C4-2B (cell line): ENCODE measurements at regions not wholly inside any gene's neighbourhood (a gene's known extent, or its start where the extent isn't known, plus 50 kb on each side); places are given as distances from the start of the nearest gene placed in this dataset.

ENCODE experiments used
- ZFX ChIP-seq: fragments of 450-650 bp; IDR thresholded peaks from 2 replicates; pipeline ENCODE4 v1.6.1; 2017
- TF ChIP-seq, protein P1 (sequence below): fragments of 450-650 bp; conservative IDR thresholded peaks from 2 replicates; pipeline ENCODE4 v1.5.1; 2017; ENCODE audit warnings: mild to moderate bottlenecking

DNA sequence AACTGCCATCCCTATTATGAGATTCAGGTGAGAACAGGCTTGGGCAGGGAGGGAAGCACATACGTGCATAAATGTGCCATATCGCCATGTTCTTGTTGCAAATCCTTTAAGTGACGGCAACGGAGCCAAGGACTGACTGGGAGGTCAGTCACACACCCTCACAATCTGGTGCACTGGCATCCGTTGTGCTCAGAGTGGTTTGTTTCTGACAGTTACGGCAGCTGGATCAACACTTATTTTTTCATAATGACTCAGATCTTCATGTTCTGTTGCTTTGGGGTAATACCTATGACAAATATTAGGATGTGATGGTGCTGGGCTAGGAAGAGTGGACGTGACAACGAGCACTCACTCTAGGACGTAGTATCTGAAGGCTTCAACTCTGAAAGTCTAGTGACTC, 56.2 kb upstream of the PREP start:
- TF ChIP-seq, protein P1, sequence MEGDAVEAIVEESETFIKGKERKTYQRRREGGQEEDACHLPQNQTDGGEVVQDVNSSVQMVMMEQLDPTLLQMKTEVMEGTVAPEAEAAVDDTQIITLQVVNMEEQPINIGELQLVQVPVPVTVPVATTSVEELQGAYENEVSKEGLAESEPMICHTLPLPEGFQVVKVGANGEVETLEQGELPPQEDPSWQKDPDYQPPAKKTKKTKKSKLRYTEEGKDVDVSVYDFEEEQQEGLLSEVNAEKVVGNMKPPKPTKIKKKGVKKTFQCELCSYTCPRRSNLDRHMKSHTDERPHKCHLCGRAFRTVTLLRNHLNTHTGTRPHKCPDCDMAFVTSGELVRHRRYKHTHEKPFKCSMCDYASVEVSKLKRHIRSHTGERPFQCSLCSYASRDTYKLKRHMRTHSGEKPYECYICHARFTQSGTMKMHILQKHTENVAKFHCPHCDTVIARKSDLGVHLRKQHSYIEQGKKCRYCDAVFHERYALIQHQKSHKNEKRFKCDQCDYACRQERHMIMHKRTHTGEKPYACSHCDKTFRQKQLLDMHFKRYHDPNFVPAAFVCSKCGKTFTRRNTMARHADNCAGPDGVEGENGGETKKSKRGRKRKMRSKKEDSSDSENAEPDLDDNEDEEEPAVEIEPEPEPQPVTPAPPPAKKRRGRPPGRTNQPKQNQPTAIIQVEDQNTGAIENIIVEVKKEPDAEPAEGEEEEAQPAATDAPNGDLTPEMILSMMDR = no peak
- no peak for TF ChIP-seq ZFX
